Loucy (cell line): ENCODE measurements at regions not wholly inside any gene's neighbourhood (a gene's known extent, or its start where the extent isn't known, plus 50 kb on each side); places are given as distances from the start of the nearest gene placed in this dataset.

Experiments
- H2AFZ ChIP-seq: fragments of 200-600 bp; sonication (generic); 2 replicates; pipeline ENCODE4 v1.6.0; 2016; ENCODE audit warnings: antibody characterized with exemption, mild to moderate bottlenecking, low read length, moderate library complexity
- H3F3A ChIP-seq: fragments of 200-600 bp; 2 replicates; pipeline ENCODE4 v1.6.0; 2016; ENCODE audit warnings: antibody characterized with exemption, low read depth, mild to moderate bottlenecking
- H3K27me3 ChIP-seq: fragments of 200-600 bp; sonication (generic); 2 replicates; pipeline ENCODE4 v1.6.1; 2014; ENCODE audit warnings: low read length, mild to moderate bottlenecking; ENCODE audit not compliant: insufficient read depth, poor library complexity, severe bottlenecking
- H3K36me3 ChIP-seq: fragments of 200-600 bp; sonication (generic); 2 replicates; pipeline ENCODE4 v1.6.1; 2016; ENCODE audit warnings: low read length; ENCODE audit not compliant: insufficient read depth
- H3K4me1 ChIP-seq: fragments of 200-600 bp; sonication (generic); 2 replicates; pipeline ENCODE4 v1.5.1; 2014; ENCODE audit warnings: low read length, mild to moderate bottlenecking; ENCODE audit not compliant: insufficient read depth, poor library complexity, severe bottlenecking
- H3K4me2 ChIP-seq: fragments of 200-600 bp; sonication (generic); 2 replicates; pipeline ENCODE4 v1.6.0; 2014; ENCODE audit warnings: antibody characterized with exemption, low read length, low read depth, mild to moderate bottlenecking; ENCODE audit not compliant: poor library complexity, severe bottlenecking
- H3K4me3 ChIP-seq: fragments of 200-600 bp; sonication (generic); 2 replicates; pipeline ENCODE4 v1.5.1; 2014; ENCODE audit warnings: low read length, mild to moderate bottlenecking, mixed read lengths; ENCODE audit not compliant: poor library complexity, severe bottlenecking
- H3K79me2 ChIP-seq: fragments of 200-600 bp; sonication (generic); 2 replicates; pipeline ENCODE4 v1.6.1; 2014; ENCODE audit warnings: low read length; ENCODE audit not compliant: insufficient read depth
- H3K9ac ChIP-seq: fragments of 200-600 bp; sonication (generic); 2 replicates; pipeline ENCODE4 v1.6.0; 2014; ENCODE audit warnings: mild to moderate bottlenecking, low read depth, low read length, moderate library complexity; ENCODE audit not compliant: poor library complexity, severe bottlenecking
- H3K9me2 ChIP-seq: fragments of 200-600 bp; sonication (generic); replicated peaks from 2 replicates; pipeline ENCODE4 v1.6.1; 2016; ENCODE audit warnings: low read depth, low read length, mixed read lengths
- H3K9me3 ChIP-seq: fragments of 200-600 bp; sonication (generic); 2 replicates; pipeline ENCODE4 v1.6.1; 2014; ENCODE audit warnings: mild to moderate bottlenecking, antibody characterized with exemption, low read length, low read depth; ENCODE audit not compliant: insufficient read depth
- H4K20me1 ChIP-seq: fragments of 200-600 bp; sonication (generic); 2 replicates; pipeline ENCODE4 v1.6.0; 2014; ENCODE audit warnings: antibody characterized with exemption, low read length, mild to moderate bottlenecking; ENCODE audit not compliant: insufficient read depth, poor library complexity, severe bottlenecking
- EZH2phosphoT487 ChIP-seq: fragments of 200-600 bp; IDR thresholded peaks from 2 replicates; pipeline ENCODE4 v1.6.1; 2018; ENCODE audit warnings: antibody characterized with exemption, mild to moderate bottlenecking, moderate library complexity, borderline replicate concordance
- TF ChIP-seq, protein P1 (sequence below): fragments of 200-600 bp; sonication (generic); conservative IDR thresholded peaks from 2 replicates; pipeline ENCODE4 v1.5.1; 2014; ENCODE audit warnings: mild to moderate bottlenecking, antibody characterized with exemption, low read length

GRCh38 chr4:181105487-181105886, 1137.7 kb upstream of the TENM3 start:
- H3K9me3 ChIP-seq, result no peaks in the 10 kb centered on the region
- no peak overlapping the region for H3K4me3 ChIP-seq
- no peak overlapping the region for H3K9ac ChIP-seq
- no peaks in the 10 kb centered on the region for H3F3A ChIP-seq
- H2AFZ ChIP-seq, result no peak overlapping the region
- H3K4me2 ChIP-seq, result no peak overlapping the region
- H3K4me1 ChIP-seq, result no peaks in the 10 kb centered on the region
- TF ChIP-seq EZH2phosphoT487, result no peak
- TF ChIP-seq, protein P1, sequence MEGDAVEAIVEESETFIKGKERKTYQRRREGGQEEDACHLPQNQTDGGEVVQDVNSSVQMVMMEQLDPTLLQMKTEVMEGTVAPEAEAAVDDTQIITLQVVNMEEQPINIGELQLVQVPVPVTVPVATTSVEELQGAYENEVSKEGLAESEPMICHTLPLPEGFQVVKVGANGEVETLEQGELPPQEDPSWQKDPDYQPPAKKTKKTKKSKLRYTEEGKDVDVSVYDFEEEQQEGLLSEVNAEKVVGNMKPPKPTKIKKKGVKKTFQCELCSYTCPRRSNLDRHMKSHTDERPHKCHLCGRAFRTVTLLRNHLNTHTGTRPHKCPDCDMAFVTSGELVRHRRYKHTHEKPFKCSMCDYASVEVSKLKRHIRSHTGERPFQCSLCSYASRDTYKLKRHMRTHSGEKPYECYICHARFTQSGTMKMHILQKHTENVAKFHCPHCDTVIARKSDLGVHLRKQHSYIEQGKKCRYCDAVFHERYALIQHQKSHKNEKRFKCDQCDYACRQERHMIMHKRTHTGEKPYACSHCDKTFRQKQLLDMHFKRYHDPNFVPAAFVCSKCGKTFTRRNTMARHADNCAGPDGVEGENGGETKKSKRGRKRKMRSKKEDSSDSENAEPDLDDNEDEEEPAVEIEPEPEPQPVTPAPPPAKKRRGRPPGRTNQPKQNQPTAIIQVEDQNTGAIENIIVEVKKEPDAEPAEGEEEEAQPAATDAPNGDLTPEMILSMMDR, result no peak
- no peaks in the 10 kb centered on the region for H3K79me2 ChIP-seq
- no peaks in the 10 kb centered on the region for H3K36me3 ChIP-seq
- no peaks in the 10 kb centered on the region for H4K20me1 ChIP-seq
- no peaks in the 10 kb centered on the region for H3K9me2 ChIP-seq
- H3K27me3 ChIP-seq, result no peaks in the 10 kb centered on the region

GRCh38 chr4:181106398-181106797, 1136.8 kb upstream of the TENM3 start:
- Histone ChIP-seq H3K4me3 (no peak overlapping the region), H3K4me2 (no peak overlapping the region), H4K20me1 (no peaks in the 10 kb centered on the region), H3K9ac (no peak overlapping the region), H3K79me2 (no peaks in the 10 kb centered on the region), H3K4me1 (no peaks in the 10 kb centered on the region), H2AFZ (no peak overlapping the region), H3F3A (no peaks in the 10 kb centered on the region), H3K9me3 (no peaks in the 10 kb centered on the region), H3K9me2 (no peaks in the 10 kb centered on the region), H3K27me3 (no peaks in the 10 kb centered on the region), H3K36me3 (no peaks in the 10 kb centered on the region)
- TF ChIP-seq EZH2phosphoT487, result no peak
- TF ChIP-seq, protein P1, result no peak

DNA sequence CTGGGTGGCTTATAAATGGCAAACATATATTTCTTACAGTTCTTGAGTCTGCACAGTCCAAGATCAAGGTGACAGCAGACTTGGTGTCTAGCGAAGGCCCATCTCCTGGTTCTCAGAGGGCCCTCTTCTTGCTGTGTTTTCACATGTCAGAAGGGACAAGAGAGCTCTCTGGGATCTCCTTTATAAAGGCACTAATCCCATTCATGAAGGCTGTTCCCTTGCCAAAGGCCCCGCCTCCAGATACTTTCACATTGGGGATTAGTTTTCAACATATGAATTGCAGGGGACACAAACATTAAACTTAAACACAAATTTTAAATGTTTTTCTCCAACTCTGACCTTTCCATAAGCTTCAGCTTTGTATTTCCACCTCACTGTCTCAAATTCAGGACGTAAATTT, 1135.0 kb upstream of the TENM3 start:
- Histone ChIP-seq H3K4me1 (no peaks in the 10 kb centered on the region), H3K36me3 (no peaks in the 10 kb centered on the region), H3K27me3 (no peaks in the 10 kb centered on the region), H4K20me1 (no peaks in the 10 kb centered on the region), H3K9ac (no peak overlapping the region), H3K9me3 (no peaks in the 10 kb centered on the region), H3K9me2 (no peaks in the 10 kb centered on the region), H3F3A (no peaks in the 10 kb centered on the region), H3K4me3 (no peak overlapping the region), H3K4me2 (no peak overlapping the region), H2AFZ (no peak overlapping the region), H3K79me2 (no peaks in the 10 kb centered on the region)
- TF ChIP-seq EZH2phosphoT487, result no peak
- TF ChIP-seq, protein P1, result no peak
